A549 (cell line): ENCODE measurements at regions not wholly inside any gene's neighbourhood (a gene's known extent, or its start where the extent isn't known, plus 50 kb on each side); places are given as distances from the start of the nearest gene placed in this dataset.

Experiments
- ATAC-seq, 2 experiments: fragments of 200-7000 bp in 1 of 2; fragments of >200 bp in 1 of 2; cut with Nextera tagmentation in 1 of 2; cut with Tn5 transposase in 1 of 2; 3 replicates each; pipeline versions ENCODE4 v1.8.0 to v1.9.1; 2018 to 2020; ENCODE audit warnings: mild to moderate bottlenecking in 1 of 2, moderate library complexity in 1 of 2
- CTCF ChIA-PET: fragments of 300-600 bp; sonication (Branson Sonifier 250); formaldehyde crosslinking; extraction: SDS; loops from one replicate; lab custom pipeline; 2021; ENCODE audit warnings: antibody characterized with exemption, inconsistent platforms; lab: Yijun Ruan, JAX
- POLR2A ChIA-PET: fragments of 350-600 bp; formaldehyde crosslinking; extraction: SDS; loops from one replicate; lab custom pipeline; 2021; ENCODE audit warnings: antibody characterized with exemption, inconsistent platforms; lab: Yijun Ruan, JAX
- DNase-seq, 2 experiments: peaks; one replicate each; pipeline versions ENCODE4 v3.0.0 to v3.0.0-alpha.2; 2011 to 2016; ENCODE audit warnings: low read depth in 1 of 2, low spot score in 1 of 2
- FAIRE-seq: peaks from 2 replicates; lab custom pipeline; 2011; peaks lifted over from hg19 to GRCh38; lab: Jason Lieb, UNC
- H3K27ac ChIP-seq, 2 experiments: fragments of >200 bp; sonication (Bioruptor Twin); formaldehyde crosslinking; 3 replicates each; pipeline ENCODE4 v1.5.1; 2016 to 2017
- H3K4me1 ChIP-seq: fragments of >200 bp; sonication (Bioruptor Twin); formaldehyde crosslinking; 3 replicates; pipeline ENCODE4 v1.6.1; 2016
- H3K4me2 ChIP-seq: fragments of >200 bp; sonication (Bioruptor Twin); formaldehyde crosslinking; 3 replicates; pipeline ENCODE4 v1.6.1; 2016
- H3K4me3 ChIP-seq: fragments of >200 bp; sonication (Bioruptor Twin); formaldehyde crosslinking; 3 replicates; pipeline ENCODE4 v1.5.1; 2016
- H3K9me3 ChIP-seq: fragments of >200 bp; sonication (Bioruptor Twin); formaldehyde crosslinking; 3 replicates; pipeline ENCODE4 v1.6.1; 2016
- BHLHE40 ChIP-seq: IDR thresholded peaks from 2 replicates; pipeline ENCODE4 v1.6.1; 2012; ENCODE audit warnings: low read depth, low read length, inconsistent platforms
- CBX2 ChIP-seq: fragments of 200-600 bp; sonication (generic); IDR thresholded peaks from 2 replicates; pipeline ENCODE4 v1.6.1; 2016; ENCODE audit warnings: low read depth, mild to moderate bottlenecking, borderline replicate concordance
- EHF ChIP-seq: fragments of 250-450 bp; sonication (Bioruptor Pico); IDR thresholded peaks from 2 replicates; pipeline ENCODE4 v1.5.0; 2020; ENCODE audit warnings: mild to moderate bottlenecking
- EHMT2 ChIP-seq: fragments of 200-600 bp; sonication (generic); IDR thresholded peaks from 2 replicates; pipeline ENCODE4 v1.6.1; 2016; ENCODE audit warnings: antibody characterized with exemption, low read depth, mild to moderate bottlenecking, moderate library complexity
- EP300 ChIP-seq, 2 experiments: fragments of >200 bp; sonication (Bioruptor Twin); formaldehyde crosslinking; IDR thresholded peaks; 2 replicates in 1 of 2; 3 replicates in 1 of 2; pipeline ENCODE4 v1.6.1; 2016 to 2017
- ESRRA ChIP-seq: fragments of 150-350 bp; IDR thresholded peaks from 2 replicates; pipeline ENCODE4 v1.6.1; 2014; ENCODE audit warnings: mild to moderate bottlenecking, low read length, borderline replicate concordance
- FOXS1 ChIP-seq: fragments of 250-450 bp; sonication (Bioruptor Pico); IDR thresholded peaks from 2 replicates; pipeline ENCODE4 v1.5.0; 2020; ENCODE audit warnings: mild to moderate bottlenecking, moderate library complexity
- GATA3 ChIP-seq: IDR thresholded peaks from 2 replicates; pipeline ENCODE4 v1.6.1; 2012; ENCODE audit warnings: borderline replicate concordance
- HDAC2 ChIP-seq: fragments of 200-600 bp; sonication (generic); IDR thresholded peaks from 2 replicates; pipeline ENCODE4 v1.6.1; 2016
- HES2 ChIP-seq: fragments of >200 bp; sonication (Bioruptor Twin); formaldehyde crosslinking; IDR thresholded peaks from 2 replicates; pipeline ENCODE4 v1.6.1; 2016
- HEYL ChIP-seq: fragments of 250-450 bp; sonication (Bioruptor Pico); IDR thresholded peaks from 2 replicates; pipeline ENCODE4 v1.8.0; 2021; ENCODE audit warnings: mild to moderate bottlenecking, moderate library complexity
- HMGXB4 ChIP-seq: fragments of 250-450 bp; sonication (Bioruptor Pico); IDR thresholded peaks from 2 replicates; pipeline ENCODE4 v1.5.0; 2021; ENCODE audit warnings: mild to moderate bottlenecking, moderate library complexity, borderline replicate concordance
- JUN ChIP-seq, 2 experiments: fragments of >200 bp; sonication (Bioruptor Twin); formaldehyde crosslinking; IDR thresholded peaks; 2 replicates in 1 of 2; 3 replicates in 1 of 2; pipeline ENCODE4 v1.6.1; 2016 to 2017
- KDM1A ChIP-seq: fragments of 200-600 bp; sonication (generic); IDR thresholded peaks from 2 replicates; pipeline ENCODE4 v1.6.1; 2016; ENCODE audit warnings: low read depth, mild to moderate bottlenecking
- MAFK ChIP-seq: fragments of 450-650 bp; IDR thresholded peaks from 2 replicates; pipeline ENCODE4 v1.6.1; 2014; ENCODE audit not compliant: partially characterized antibody
- MYC ChIP-seq: IDR thresholded peaks from 2 replicates; pipeline ENCODE4 v1.6.1; 2012; ENCODE audit warnings: mild to moderate bottlenecking, inconsistent platforms, low read length, improper control_type of control experiment, borderline replicate concordance
- PHF8 ChIP-seq: fragments of 200-600 bp; sonication (generic); IDR thresholded peaks from 2 replicates; pipeline ENCODE4 v1.6.1; 2016; ENCODE audit warnings: low read depth, mild to moderate bottlenecking, antibody characterized with exemption, moderate library complexity, borderline replicate concordance
- RARB ChIP-seq: fragments of 250-450 bp; sonication (Bioruptor Pico); IDR thresholded peaks from 2 replicates; pipeline ENCODE4 v1.8.0; 2021; ENCODE audit warnings: mild to moderate bottlenecking, moderate library complexity
- RFX5 ChIP-seq: fragments of 450-650 bp; IDR thresholded peaks from 2 replicates; pipeline ENCODE4 v1.7.1; 2014; ENCODE audit warnings: antibody characterized with exemption, mild to moderate bottlenecking, moderate library complexity
- SMC3 ChIP-seq: fragments of >200 bp; sonication (Bioruptor Twin); formaldehyde crosslinking; IDR thresholded peaks from 3 replicates; pipeline ENCODE4 v1.6.1; 2018; ENCODE audit warnings: inconsistent platforms
- SREBF2 ChIP-seq: fragments of 450-650 bp; IDR thresholded peaks from 2 replicates; pipeline ENCODE4 v1.6.1; 2014; ENCODE audit warnings: mild to moderate bottlenecking, moderate library complexity
- TP53 ChIP-seq: fragments of 250-450 bp; sonication (Bioruptor Pico); IDR thresholded peaks from 2 replicates; pipeline ENCODE4 v1.5.0; 2021; ENCODE audit warnings: mild to moderate bottlenecking, moderate library complexity
- ZNF302 ChIP-seq: fragments of 250-450 bp; sonication (Bioruptor Pico); IDR thresholded peaks from 2 replicates; pipeline ENCODE4 v1.9.0; 2021; ENCODE audit warnings: inconsistent platforms, mild to moderate bottlenecking, moderate library complexity
- WGBS: methylation state at CpG from one replicate; pipeline ENCODE4 v1.1.6; 2017; ENCODE audit errors: missing lambda C conversion rate; 5-methylcytosine and 5-hydroxymethylcytosine counted together

GRCh38 chr13:109425821-109426689 lies 360.3 kb downstream of the IRS2 start:
- Histone ChIP-seq H3K9me3 (no peaks in the 10 kb centered on the region), H3K4me2 (no peak overlapping the region), H3K4me3 (no peak overlapping the region), H3K4me1 (no peaks in the 10 kb centered on the region), H3K27ac (no peak overlapping the region)
- no peak for ATAC-seq
- no peak for FAIRE-seq
- no peak for DNase-seq
- POLR2A ChIA-PET: no interaction called here
- WGBS: 79% methylated on average over 5 of the region's 5 CpGs
- no peak for TF ChIP-seq MYC
- TF ChIP-seq SMC3: no peak
- no peak for TF ChIP-seq TP53 (CRISPR knock-in tag)
- TF ChIP-seq GATA3: no peak
- no peak for TF ChIP-seq EHMT2
- TF ChIP-seq RARB: no peak
- no peak for TF ChIP-seq SREBF2
- CTCF ChIA-PET: no interaction called here

- TF ChIP-seq PHF8 (no peak), FOXS1 (no peak), EP300 (IDR thresholded peaks at IDR 0.05) (no peak), RFX5 (no peak), CBX2 (no peak), SREBF2 (no peak), KDM1A (no peak), HDAC2 (no peak), HES2 (no peak), MAFK (no peak), BHLHE40 (no peak)
- Histone ChIP-seq H3K4me2 (no peak overlapping the region), H3K9me3 (no peaks in the 10 kb centered on the region), H3K27ac (no peak overlapping the region), H3K4me1 (no peaks in the 10 kb centered on the region), H3K4me3 (no peak overlapping the region)
- no peak for FAIRE-seq
- ChIA-PET CTCF (interaction anchor here (0.6 to 0.7 kb wide), 2 partner anchors 57 to 358 kb away, joined by 3 to 4 read pairs; no protein-coding TSS in a partner anchor), POLR2A (interaction anchor here (0.6 kb wide), 1 partner anchor 1231 kb away, joined by 3 read pairs; no protein-coding TSS in a partner anchor)
- no peak for DNase-seq
- no peak for ATAC-seq
- WGBS: 77% methylated on average over 4 of the region's 4 CpGs
These were observed 364.2 kb downstream of the IRS2 start for GRCh38 chr13:109422161-109422560.

GRCh38 chr13:109419896-109420295 lies 366.5 kb downstream of the IRS2 start:
- DNase-seq (no peak), ATAC-seq (no peak), FAIRE-seq (no peak)
- TF ChIP-seq BHLHE40: no peak
- TF ChIP-seq JUN (IDR thresholded peaks at IDR 0.05): no peak
- no peak for TF ChIP-seq HEYL (CRISPR knock-in tag)
- TF ChIP-seq MAFK: no peak
- TF ChIP-seq HMGXB4 (CRISPR knock-in tag): no peak
- Histone ChIP-seq H3K4me2 (no peak overlapping the region), H3K27ac (no peak overlapping the region), H3K4me3 (no peak overlapping the region), H3K9me3 (no peaks in the 10 kb centered on the region), H3K4me1 (no peaks in the 10 kb centered on the region)
- ChIA-PET CTCF (no interaction called here), POLR2A (no interaction called here)
- 68% methylated on average over 4 of the region's 4 CpGs for WGBS

GRCh38 chr13:109418111-109418510 lies 368.3 kb downstream of the IRS2 start:
- ChIA-PET CTCF (no interaction called here), POLR2A (no interaction called here)
- no peak for FAIRE-seq
- peaks cover 3% of the 10 kb centered on the region for H3K4me1 ChIP-seq
- no peak overlapping the region for H3K4me2 ChIP-seq
- TF ChIP-seq ESRRA (no peak), EHF (CRISPR knock-in tag) (no peak), RFX5 (no peak), GATA3 (no peak), ZNF302 (CRISPR knock-in tag) (no peak), HDAC2 (no peak), HEYL (CRISPR knock-in tag) (no peak), EP300 (IDR thresholded peaks at IDR 0.05) (no peak)
- no peak overlapping the region for H3K4me3 ChIP-seq
- ATAC-seq: no peak
- H3K9me3 ChIP-seq: no peaks in the 10 kb centered on the region
- no peak for DNase-seq
- H3K27ac ChIP-seq: no peak overlapping the region
